GM19395 (cell line): ENCODE measurements at regions not wholly inside any gene's neighbourhood (a gene's known extent, or its start where the extent isn't known, plus 50 kb on each side); places are given as distances from the start of the nearest gene placed in this dataset.

ENCODE experiments used
- ATAC-seq: cut with Tn5 transposase; IDR thresholded peaks from one replicate; pipeline ENCODE4 v1.9.1; 2021; ENCODE audit warnings: mild to moderate bottlenecking, moderate library complexity; ENCODE audit not compliant: unreplicated experiment

DNA sequence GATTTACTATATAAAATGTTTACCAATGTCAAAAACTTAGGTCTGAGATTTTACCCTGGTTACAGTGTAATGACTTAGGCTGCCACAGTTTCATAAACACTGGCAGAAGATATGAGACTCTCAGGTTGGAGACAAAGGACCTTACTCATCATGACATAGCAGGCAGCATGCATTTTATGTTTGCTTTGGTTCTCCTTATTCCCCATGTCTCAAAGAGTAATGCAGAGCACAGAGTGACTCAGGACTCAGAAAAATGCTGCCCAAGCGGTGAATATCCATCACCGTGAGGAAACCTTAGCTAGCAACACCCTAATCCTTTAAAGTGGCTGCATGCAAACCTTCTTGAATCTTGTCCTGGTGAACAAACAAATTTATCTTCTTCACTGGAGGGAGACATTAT lies 112.1 kb upstream of the EYS start:
- no peak for ATAC-seq

DNA sequence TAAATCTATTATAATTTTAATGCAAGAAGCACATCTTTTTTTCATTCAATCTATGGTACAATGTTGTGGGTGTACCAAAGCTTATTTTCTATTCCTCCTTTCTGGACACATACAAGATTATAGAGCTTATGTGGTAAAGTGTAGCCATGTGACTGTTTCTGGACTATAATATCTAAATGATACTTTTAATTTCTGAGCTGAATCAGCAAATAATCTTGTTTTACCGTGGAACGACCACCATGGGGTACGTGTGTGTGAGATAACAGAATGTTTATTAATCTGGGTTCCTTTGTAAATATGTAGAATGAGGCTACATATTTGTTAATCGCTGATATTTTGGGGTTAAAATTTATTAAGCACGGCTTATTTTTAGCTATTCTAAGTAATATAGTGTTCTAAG lies 111.5 kb upstream of the EYS start:
- ATAC-seq, result no peak

DNA sequence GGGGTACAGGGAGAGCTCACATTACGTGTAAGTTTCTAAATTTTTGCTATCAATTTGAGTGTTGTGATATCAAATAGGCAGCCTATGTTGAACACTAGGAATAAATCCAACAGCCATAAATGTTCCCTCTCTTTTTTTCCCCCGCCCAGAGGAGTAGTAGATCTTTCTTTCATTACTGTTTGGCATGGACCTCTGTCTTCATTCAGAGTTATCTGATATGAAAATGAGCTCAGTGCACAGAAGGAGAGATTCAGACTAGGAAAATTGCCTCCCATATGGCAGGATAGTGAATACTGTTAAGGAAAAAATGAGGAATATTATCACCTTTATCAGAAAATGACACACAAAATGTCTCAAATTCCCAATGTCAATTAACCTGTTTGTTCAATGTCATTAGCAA lies 110.0 kb upstream of the EYS start:
- ATAC-seq, result no peak

DNA sequence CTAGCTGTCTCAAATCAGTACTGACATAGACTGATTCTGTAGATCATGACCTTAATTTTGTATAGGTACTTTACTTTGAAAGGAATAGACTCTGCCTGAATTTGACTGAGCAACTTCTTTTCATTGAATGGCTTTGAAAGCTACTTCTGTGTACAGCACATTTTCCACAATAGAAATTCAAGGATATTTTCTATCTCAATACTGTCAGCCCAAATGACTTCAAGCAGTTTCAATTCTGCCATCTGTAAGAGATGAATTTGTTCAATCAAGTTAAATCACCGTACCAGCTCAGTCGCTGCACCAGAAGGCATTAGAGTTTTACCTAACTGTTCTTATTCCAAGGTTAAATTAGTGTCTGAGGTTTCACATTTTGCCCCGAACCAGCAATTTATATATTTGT lies 107.0 kb upstream of the EYS start:
- ATAC-seq, result no peak

DNA sequence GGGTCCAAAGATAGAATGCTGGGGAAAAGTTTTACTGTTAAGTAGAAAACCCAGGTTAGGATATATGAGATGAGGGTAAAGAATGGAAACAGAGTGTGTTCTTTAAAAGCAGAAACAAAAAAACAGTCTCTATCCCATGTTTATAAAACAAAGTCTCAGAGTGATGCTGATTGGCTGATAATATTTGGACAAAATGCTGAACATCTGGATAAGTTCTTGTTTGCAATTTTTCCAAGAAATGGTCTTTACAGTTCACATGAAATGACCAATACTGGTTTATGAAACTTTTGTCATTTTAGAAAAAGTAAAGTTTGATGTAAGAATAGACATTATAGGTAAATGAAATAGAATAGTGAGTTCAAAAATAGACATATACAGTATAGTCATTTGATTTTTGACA lies 96.2 kb upstream of the EYS start:
- ATAC-seq, result no peak

DNA sequence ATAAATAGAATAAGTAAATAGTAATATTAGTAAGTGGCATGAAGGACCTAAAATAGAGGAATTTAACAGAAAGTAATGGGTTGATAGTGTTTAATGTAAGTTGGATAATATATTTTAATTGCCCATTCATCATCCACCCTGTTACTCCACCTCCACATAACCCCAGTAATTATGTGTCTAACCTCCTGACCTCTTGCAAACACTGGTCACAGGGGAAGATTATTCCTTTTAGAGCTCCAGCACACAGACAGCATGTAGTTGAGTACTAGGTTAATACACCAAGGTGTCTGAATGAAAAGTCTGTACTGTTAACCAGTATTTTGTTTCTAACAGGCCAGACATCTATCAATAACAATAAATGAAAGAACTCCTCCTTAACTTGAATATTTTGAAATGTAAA lies 92.4 kb upstream of the EYS start:
- no peak for ATAC-seq

DNA sequence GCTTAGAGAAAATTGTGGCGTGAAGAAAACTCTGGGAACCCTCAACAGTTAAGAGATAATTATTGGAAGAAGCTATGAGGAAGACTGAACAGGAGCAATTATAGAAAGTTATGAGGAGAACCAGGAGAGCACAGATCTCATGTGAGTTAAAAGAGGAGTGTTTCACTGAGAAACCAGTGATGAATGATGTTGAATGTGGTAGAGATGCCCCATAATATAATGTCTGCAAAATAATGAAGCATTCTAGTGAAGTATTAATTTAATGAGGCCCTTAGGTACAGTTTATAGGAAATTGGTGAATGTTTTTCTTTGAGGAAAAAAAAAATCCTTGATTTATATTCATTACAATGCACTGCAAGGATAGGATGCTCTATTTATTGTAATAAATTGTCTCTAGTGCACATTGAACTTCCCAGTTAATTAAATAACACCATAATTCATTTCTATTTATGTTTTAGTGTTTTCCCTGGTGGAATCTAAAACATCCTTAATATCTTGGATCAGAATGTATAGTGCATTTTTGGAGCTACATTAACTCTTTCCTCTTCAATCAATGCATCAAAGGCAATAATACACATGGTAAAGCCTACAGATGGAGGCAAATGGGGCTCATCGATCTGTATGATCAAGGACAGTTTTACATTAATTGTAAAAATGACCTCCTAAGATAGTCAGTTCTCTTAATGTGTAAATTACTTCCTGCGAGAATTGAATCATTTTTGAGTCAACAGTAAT lies 91.4 kb upstream of the EYS start:
- no peak for ATAC-seq

DNA sequence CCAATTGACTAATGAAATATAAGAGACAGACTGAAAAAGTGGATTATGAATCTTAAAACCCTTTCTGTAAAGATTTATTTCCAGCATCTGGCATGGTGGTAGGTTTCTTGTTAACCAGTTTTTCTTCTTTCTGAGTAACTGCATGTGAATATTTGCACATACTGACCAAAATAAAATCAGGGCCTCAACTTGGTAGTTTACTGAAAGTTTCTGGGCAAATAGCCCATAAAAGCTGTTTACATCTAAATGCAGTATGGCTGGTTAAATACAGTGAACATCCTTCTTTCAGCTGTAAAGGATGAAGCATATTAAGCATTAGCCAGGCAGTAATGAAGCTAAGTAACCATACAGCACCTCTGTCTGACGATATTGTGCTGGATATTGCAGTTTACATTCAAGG lies 83.6 kb upstream of the EYS start:
- ATAC-seq, result no peak

DNA sequence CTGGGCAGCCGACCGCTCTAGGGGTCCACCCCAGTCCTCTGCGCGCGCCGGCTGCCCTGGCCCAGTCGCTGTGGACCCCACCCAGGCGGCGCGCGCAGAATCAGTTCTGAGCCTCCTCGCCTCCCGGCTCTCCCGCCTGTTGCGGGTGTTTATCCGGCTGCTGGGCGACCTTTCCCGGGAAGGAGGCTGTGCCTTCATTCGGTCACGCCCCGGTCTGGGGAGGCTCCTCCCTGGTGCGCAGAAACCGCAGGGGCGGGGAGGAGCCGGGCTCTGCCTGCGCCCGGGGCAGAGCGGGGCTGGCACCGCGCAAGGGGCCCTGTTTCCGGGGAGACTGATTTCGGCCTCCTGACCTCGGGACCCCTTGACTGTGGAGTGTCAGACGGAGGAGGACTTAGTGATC lies 80.8 kb upstream of the EYS start:
- ATAC-seq, result no peak

DNA sequence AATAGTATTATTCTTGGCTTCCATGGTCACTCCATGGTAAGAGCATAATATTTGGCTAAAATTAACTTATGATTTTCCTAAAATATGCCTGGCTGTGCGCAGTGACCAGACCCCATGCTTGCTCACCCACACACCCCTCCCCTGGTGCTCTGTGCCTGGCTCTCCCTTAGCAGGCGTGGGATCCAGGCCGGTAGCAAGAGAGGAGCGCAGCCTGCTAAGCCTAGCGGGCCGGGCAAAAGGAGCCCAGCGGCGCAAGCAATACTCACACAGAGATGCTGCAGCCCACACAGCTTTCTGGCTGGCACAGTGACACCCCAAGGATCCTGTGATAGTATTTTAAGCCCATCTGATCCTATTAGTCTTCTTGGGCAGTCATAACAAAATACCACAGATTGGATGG lies 79.8 kb upstream of the EYS start:
- no peak for ATAC-seq

DNA sequence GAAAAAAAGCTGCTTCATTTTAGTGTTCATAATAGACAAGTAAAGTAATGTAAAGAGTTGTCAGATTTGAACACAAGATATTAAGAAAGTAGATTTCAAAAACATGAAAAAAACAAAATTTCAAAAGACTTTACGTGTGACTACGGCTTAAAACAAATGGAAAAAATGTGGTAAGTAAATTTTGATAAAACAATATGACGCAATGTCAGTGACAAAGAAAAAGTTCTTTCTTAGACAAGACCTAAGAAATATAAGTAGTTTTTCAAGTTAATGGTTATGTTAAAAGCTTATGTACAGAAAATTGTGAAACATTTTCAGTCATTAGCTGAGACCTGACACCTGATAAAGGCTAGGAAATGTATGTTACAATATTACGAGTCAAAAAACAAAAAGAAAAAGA lies 73.7 kb upstream of the EYS start:
- ATAC-seq, result no peak

DNA sequence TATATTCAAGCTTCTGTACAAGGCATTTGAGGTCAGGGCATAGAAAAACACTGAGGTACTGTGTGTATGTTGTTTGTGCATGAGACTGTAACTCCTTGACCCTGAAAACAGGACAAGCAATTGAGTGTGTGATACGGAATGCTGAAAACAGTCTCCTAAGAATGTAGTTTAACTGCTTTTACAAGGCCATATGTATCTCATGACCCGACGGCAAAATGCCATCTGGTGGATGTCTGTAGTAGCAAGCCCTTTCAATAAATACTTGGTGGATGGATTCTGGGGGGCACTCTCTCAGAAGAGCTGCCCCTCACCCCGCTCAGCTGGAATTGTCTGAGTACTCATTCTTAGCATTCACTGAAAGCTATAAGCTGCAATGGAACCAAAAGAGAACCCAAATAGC lies 69.3 kb upstream of the EYS start:
- no peak for ATAC-seq

DNA sequence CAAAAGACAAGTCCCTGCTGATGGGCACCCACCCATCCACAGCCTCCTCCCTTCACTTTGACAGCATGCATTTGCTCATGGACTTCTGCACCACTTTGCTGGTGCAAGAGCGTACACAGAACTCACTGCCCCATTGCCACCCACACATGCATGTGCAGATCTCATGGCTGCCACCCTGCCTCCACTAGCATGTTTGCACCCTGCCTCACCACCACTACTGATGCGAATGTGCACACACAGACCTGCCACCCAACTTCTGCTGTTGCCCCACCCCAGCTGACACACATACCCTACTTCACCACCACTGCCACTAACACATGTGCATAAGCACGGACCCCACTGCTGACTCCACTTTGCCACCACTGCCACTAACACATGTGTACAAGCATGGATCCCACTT lies 64.9 kb upstream of the EYS start:
- ATAC-seq, result no peak

DNA sequence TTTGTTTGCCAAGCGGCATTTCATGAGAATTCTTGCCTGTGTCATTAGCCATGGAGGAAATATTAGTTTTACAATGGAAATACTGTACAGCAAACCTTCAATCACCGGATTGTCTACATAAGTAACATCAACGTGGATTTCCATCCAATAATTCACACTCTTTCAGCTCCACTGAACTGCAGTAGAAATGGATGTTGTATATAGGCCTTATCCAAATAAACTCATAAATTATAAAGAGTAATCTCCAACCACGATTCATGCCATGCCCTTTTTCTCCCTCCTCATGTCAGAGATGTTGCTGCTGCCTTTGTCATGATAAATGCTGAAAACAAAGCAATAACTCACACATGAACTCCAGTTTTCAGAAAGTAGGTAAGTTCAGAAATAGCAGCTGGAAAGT lies 54.9 kb upstream of the EYS start:
- no peak for ATAC-seq

DNA sequence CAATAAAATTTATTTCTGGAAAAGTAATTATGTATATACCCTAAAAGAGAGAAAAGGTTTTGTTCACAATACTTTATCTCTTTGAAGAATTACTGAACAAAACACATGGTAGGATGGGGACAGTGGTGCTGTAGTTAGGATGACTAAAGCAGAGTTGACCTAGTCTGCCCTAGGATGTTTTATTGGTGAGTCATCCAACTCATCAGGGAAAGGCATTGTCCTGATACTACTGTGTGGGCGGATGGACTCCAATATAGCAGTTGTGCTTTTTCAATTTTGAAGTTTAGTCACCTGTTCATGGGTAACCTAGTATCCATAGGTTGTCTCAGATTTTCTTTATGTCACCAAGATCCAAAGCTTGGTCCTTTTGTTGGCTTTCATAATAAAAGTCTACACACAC lies 53.3 kb upstream of the EYS start:
- ATAC-seq, result no peak
